K562 (cell line): ENCODE measurements at regions not wholly inside any gene's neighbourhood (a gene's known extent, or its start where the extent isn't known, plus 50 kb on each side); places are given as distances from the start of the nearest gene placed in this dataset.
"Not testable (repeated sequence)": the region's sequence is repeated elsewhere in the genome, so short reads cannot be mapped to it uniquely, and the experiment has no call there.

Experiments used
- ATAC-seq: fragments of 200-7000 bp; cut with Tn5 transposase; 3 replicates; pipeline ENCODE4 v1.9.1; 2020; ENCODE audit warnings: moderate library complexity
- BruUV-seq: library from RNA; stranded (reverse); fragments of 400-500 nt; replicated peaks from 2 replicates; lab custom pipeline; 2021; lab: Mats Ljungman, UMichigan
- CTCF ChIA-PET: fragments of 300-600 bp; formaldehyde crosslinking; extraction: SDS; loops from one replicate; lab custom pipeline; 2021; ENCODE audit warnings: low intra/inter-chr PET ratio; lab: Yijun Ruan, JAX
- POLR2A ChIA-PET: fragments of 300-600, 350-650 bp; sonication (Branson Sonifier 250); formaldehyde crosslinking; extraction: SDS; loops from one replicate; lab custom pipeline; 2021; ENCODE audit warnings: antibody characterized with exemption, inconsistent platforms; lab: Yijun Ruan, JAX
- DNase-seq, 4 experiments: peaks; one replicate each; pipeline versions ENCODE4 v3.0.0 to v3.0.0-alpha.2; 2011 to 2018; ENCODE audit warnings: low spot score in 3 of 4, mixed read lengths in 3 of 4; ENCODE audit errors: extremely low read depth in 1 of 4
- FAIRE-seq: peaks from 2 replicates; lab custom pipeline; 2011; peaks lifted over from hg19 to GRCh38; lab: Jason Lieb, UNC
- H2AFZ ChIP-seq: 2 replicates; pipeline ENCODE4 v1.6.0; 2011; ENCODE audit warnings: low read depth, low read length, control low read depth, inconsistent platforms
- H3K27ac ChIP-seq: fragments of 200-600 bp; 3 replicates; pipeline ENCODE4 v1.8.0; 2011; ENCODE audit warnings: low read depth, mild to moderate bottlenecking, control low read depth, inconsistent platforms, low read length, moderate library complexity, mixed read lengths; ENCODE audit errors: extremely low read depth
- H3K27me3 ChIP-seq, 2 experiments: fragments of 300-600 bp in 1 of 2; 2 replicates in 1 of 2; 3 replicates in 1 of 2; pipeline versions ENCODE4 v1.6.0 to v1.8.0; 2011; ENCODE audit warnings: inconsistent platforms in 2 of 2, low read length in 2 of 2, mild to moderate bottlenecking in 1 of 2, mixed read lengths in 1 of 2, moderate library complexity in 1 of 2; ENCODE audit not compliant: control insufficient read depth in 2 of 2, insufficient read depth in 2 of 2
- H3K36me3 ChIP-seq: fragments of 300-600 bp; 3 replicates; pipeline ENCODE4 v1.8.0; 2011; ENCODE audit warnings: mild to moderate bottlenecking, low read length, inconsistent platforms; ENCODE audit not compliant: control insufficient read depth, insufficient read depth
- H3K4me1 ChIP-seq, 2 experiments: fragments of 200-600 bp in 1 of 2; replicated peaks in 1 of 2; 2 replicates in 1 of 2; 3 replicates in 1 of 2; pipeline versions ENCODE4 v1.5.1 to v1.8.0; 2011; ENCODE audit warnings: inconsistent platforms in 2 of 2, low read length in 2 of 2, mild to moderate bottlenecking in 1 of 2, mixed read lengths in 1 of 2, moderate library complexity in 1 of 2; ENCODE audit not compliant: control insufficient read depth in 2 of 2, insufficient read depth in 2 of 2
- H3K4me2 ChIP-seq: 2 replicates; pipeline ENCODE4 v1.6.1; 2011; ENCODE audit warnings: low read length, control low read depth, inconsistent platforms, mixed read lengths; ENCODE audit not compliant: insufficient read depth
- H3K4me3 ChIP-seq: fragments of 200-600 bp; sonication (generic), shearing (Covaris generic); 2 replicates; pipeline ENCODE4 v1.5.1; 2016; ENCODE audit warnings: control low read depth, inconsistent platforms
- H3K79me2 ChIP-seq: fragments of 200-600 bp; 3 replicates; pipeline ENCODE4 v1.8.0; 2011; ENCODE audit warnings: low read length, inconsistent platforms; ENCODE audit not compliant: control insufficient read depth, insufficient read depth
- H3K9ac ChIP-seq, 2 experiments: 2 replicates each; pipeline versions ENCODE4 v1.6.0 to v1.6.1; 2011; ENCODE audit warnings: low read depth in 2 of 2, low read length in 2 of 2, control low read depth in 1 of 2, inconsistent platforms in 1 of 2, mild to moderate bottlenecking in 1 of 2, mixed read lengths in 1 of 2; ENCODE audit not compliant: insufficient read depth in 1 of 2
- H3K9me1 ChIP-seq: one replicate; pipeline ENCODE4 v1.6.0; 2011; ENCODE audit warnings: inconsistent platforms, mild to moderate bottlenecking, low read length, moderate library complexity; ENCODE audit not compliant: control insufficient read depth, insufficient read depth
- H3K9me3 ChIP-seq: replicated peaks from 2 replicates; pipeline ENCODE4 v1.5.1; 2011; ENCODE audit warnings: low read depth, low read length, inconsistent platforms; ENCODE audit not compliant: control insufficient read depth, insufficient read depth
- H4K20me1 ChIP-seq: replicated peaks from 2 replicates; pipeline ENCODE4 v1.6.1; 2011; ENCODE audit warnings: low read length, inconsistent platforms, mixed read lengths; ENCODE audit not compliant: control insufficient read depth, insufficient read depth
- ATF4 ChIP-seq: fragments of 450-650 bp; formaldehyde crosslinking; IDR thresholded peaks from 2 replicates; pipeline ENCODE4 v1.4.0; 2022; ENCODE audit warnings: mild to moderate bottlenecking, moderate library complexity
- ELF1 ChIP-seq: fragments of 200-800 bp; sonication (Bioruptor generic); IDR thresholded peaks from 2 replicates; pipeline ENCODE4 v1.6.1; 2016; ENCODE audit warnings: missing genetic modification characterization, missing compliant biosample characterization
- GTF3C2 ChIP-seq: IDR thresholded peaks from 3 replicates; pipeline ENCODE4 v1.6.1; 2011; ENCODE audit warnings: borderline replicate concordance, mild to moderate bottlenecking, moderate library complexity; ENCODE audit not compliant: insufficient read length; ENCODE audit errors: extremely low read depth
- IRF9 ChIP-seq: fragments of 450-650 bp; IDR thresholded peaks from 2 replicates; pipeline ENCODE4 v1.6.1; 2016; ENCODE audit warnings: missing biosample characterization, missing genetic modification characterization
- NR2C1 ChIP-seq, 2 experiments: fragments of 450-650 bp; IDR thresholded peaks; 2 replicates each; pipeline ENCODE4 v1.6.1; 2017; ENCODE audit warnings: mild to moderate bottlenecking in 2 of 2, antibody characterized with exemption in 1 of 2, inconsistent platforms in 1 of 2, missing compliant biosample characterization in 1 of 2, missing genetic modification characterization in 1 of 2
- NR2C2 ChIP-seq, 2 experiments: fragments of 200-800 bp in 1 of 2; sonication (Bioruptor generic) in 1 of 2; sonication (generic) in 1 of 2; formaldehyde crosslinking in 1 of 2; IDR thresholded peaks; 2 replicates each; pipeline versions ENCODE4 v1.6.1 to v1.8.0; 2016 to 2022; ENCODE audit warnings: mild to moderate bottlenecking in 1 of 2, missing compliant biosample characterization in 1 of 2, missing genetic modification characterization in 1 of 2, missing genetic modification reagents in 1 of 2
- RBM25 ChIP-seq: fragments of 200-400 bp; formaldehyde crosslinking; IDR thresholded peaks from 2 replicates; pipeline ENCODE4 v1.6.1; 2018; ENCODE audit warnings: low read length, low read depth, moderate library complexity; ENCODE audit not compliant: severe bottlenecking
- RBM34 ChIP-seq: fragments of 200-400 bp; formaldehyde crosslinking; IDR thresholded peaks from 2 replicates; pipeline ENCODE4 v1.6.1; 2018; ENCODE audit warnings: low read length, borderline replicate concordance; ENCODE audit not compliant: insufficient read depth
- TARDBP ChIP-seq: fragments of 450-650 bp; IDR thresholded peaks from 2 replicates; pipeline ENCODE4 v1.6.1; 2016
- ZFP36 ChIP-seq: fragments of 150-350 bp; IDR thresholded peaks from 2 replicates; pipeline ENCODE4 v1.6.1; 2018; ENCODE audit warnings: low read length, low read depth; ENCODE audit not compliant: partially characterized antibody
- whole genome bisulfite sequencing: fragments of 100-300 bp; shearing (Covaris generic); methylation state at CpG from one replicate; pipeline ENCODE4 v1.1.6; 2016; ENCODE audit warnings: low coverage, mixed read lengths; ENCODE audit not compliant: insufficient coverage; ENCODE audit errors: missing lambda C conversion rate; 5-methylcytosine and 5-hydroxymethylcytosine counted together
- in situ Hi-C: fragments of 300-500 bp; cut with MboI; formaldehyde crosslinking; loops from 4 replicates; pipeline ENCODE4 v1.15.0; 2018; ENCODE audit warnings: inconsistent platforms, mixed read lengths
- intact Hi-C: fragments of 100-400 bp; cut with micrococcal nuclease; formaldehyde crosslinking; loops from 2 replicates; pipeline ENCODE4 v1.14.2; 2022

- peak overlapping the region; percentile 46; the same call in 1 of the 3 replicates for H3K27ac ChIP-seq
- H2AFZ ChIP-seq, FAIRE-seq: not testable (repeated sequence)
Observed at GRCh38 chr22:49511393-49512189, 316.1 kb downstream of the BRD1 start.

GRCh38 chr22:49510718-49511117 is 317.0 kb downstream of the BRD1 start:
- no peaks in the 10 kb centered on the region for H3K9me3 ChIP-seq
- H3K4me1 ChIP-seq = peaks cover 0 to 3% of the 10 kb centered on the region in 2 experiments; a peak in 2 of 5 replicates
- no peaks in the 10 kb centered on the region for H3K27me3 ChIP-seq
- DNase-seq = no peak
- peak; percentile 56 for TF ChIP-seq RBM25
- TF ChIP-seq IRF9 (tag) = no peak
- TF ChIP-seq GTF3C2 = no peak
- no peak for TF ChIP-seq ATF4 (CRISPR knock-in tag)
- TF ChIP-seq TARDBP = no peak
- TF ChIP-seq RBM34 = no peak
- TF ChIP-seq ZFP36 = peak; percentile 28
- no peak overlapping the region for H3K4me2 ChIP-seq
- CTCF ChIA-PET = no interaction called here
- H3K27ac ChIP-seq = no peak overlapping the region
- H3K36me3 ChIP-seq = peaks cover 14% of the 10 kb centered on the region; the same call in 2 of the 3 replicates
- H2AFZ ChIP-seq = no peak overlapping the region
- no TSS peak for BruUV-seq
- H3K9me1 ChIP-seq = no peaks in the 10 kb centered on the region
- intact Hi-C loops (no loop called here), in situ Hi-C loops (no loop called here)
- ATAC-seq = no peak
- H3K4me3 ChIP-seq = no peak overlapping the region
- H3K9ac ChIP-seq = no peak overlapping the region
- H4K20me1 ChIP-seq = no peaks in the 10 kb centered on the region
- 100% methylated on average over 1 of the region's 1 CpG for WGBS
- POLR2A ChIA-PET = no interaction called here
- FAIRE-seq = no peak
- peaks cover 29% of the 10 kb centered on the region for H3K79me2 ChIP-seq

More at GRCh38 chr22:49511393-49512189, 316.1 kb downstream of the BRD1 start:
- BruUV-seq; H4K20me1 ChIP-seq; in situ Hi-C loops; H3K9ac ChIP-seq; H3K4me2 ChIP-seq; POLR2A ChIA-PET; H3K4me1 ChIP-seq; CTCF ChIA-PET; H3K4me3 ChIP-seq; intact Hi-C loops; H3K9me1 ChIP-seq; H3K9me3 ChIP-seq; ATAC-seq; DNase-seq; H3K27me3 ChIP-seq; TF ChIP-seq NR2C2 (CRISPR knock-in tag; IDR thresholded peaks at IDR 0.05); NR2C1 (tag; IDR thresholded peaks at IDR 0.05): not testable (repeated sequence)
- TF ChIP-seq NR2C2 (tag; IDR thresholded peaks at IDR 0.05) (peak; percentile 50; the same call in 1 of the 2 replicates), NR2C1 (IDR thresholded peaks at IDR 0.05) (0 out of 2 replicates have a peak, but pooled peaks have one; percentile 16), ELF1 (tag) (peak; percentile 70)
- WGBS = 94% methylated on average over 4 of the region's 5 CpGs
- Histone ChIP-seq H3K79me2 (peaks cover 35% of the 10 kb centered on the region), H3K36me3 (peaks cover 14% of the 10 kb centered on the region; the same call in 1 of the 3 replicates)
